NCI-H128 (cell line): ENCODE measurements at regions not wholly inside any gene's neighbourhood (a gene's known extent, or its start where the extent isn't known, plus 50 kb on each side); places are given as distances from the start of the nearest gene placed in this dataset.
"Not testable (repeated sequence)": the region's sequence is repeated elsewhere in the genome, so short reads cannot be mapped to it uniquely, and the experiment has no call there.

Experiments used
- DNase-seq: peaks from one replicate; lab custom pipeline; 2025; ENCODE audit not compliant: unreplicated experiment; lab: John Stamatoyannopoulos, UW

DNA sequence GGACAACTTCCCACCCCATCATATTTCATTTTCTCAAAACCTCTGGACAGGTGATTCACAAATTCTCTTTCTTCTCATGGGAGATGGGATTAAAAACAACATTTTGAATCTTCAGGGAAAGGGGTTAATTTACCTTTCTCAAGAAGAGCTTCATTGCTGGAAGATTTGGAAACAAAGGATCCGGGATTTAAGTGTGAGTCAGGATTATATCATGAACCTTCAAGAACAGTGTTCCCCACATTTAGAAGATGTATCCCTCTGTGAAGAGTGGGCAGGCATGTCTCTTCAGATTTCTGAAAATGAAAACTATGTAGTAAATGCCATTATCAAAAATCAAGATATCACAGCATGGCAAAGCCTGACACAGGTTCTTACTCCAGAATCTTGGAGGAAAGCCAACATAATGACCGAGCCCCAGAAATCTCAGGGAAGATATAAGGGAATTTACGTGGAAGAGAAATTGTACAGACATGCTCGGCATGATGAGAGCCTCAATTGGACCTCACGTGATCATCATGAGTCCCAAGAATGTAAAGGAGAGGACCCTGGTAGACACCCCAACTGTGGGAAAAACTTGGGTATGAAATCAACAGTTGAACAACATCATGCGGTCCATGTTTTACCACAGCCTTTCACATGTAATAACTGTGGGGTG lies 99.5 kb upstream of the GPR39 start:
- not testable (repeated sequence) for DNase-seq

DNA sequence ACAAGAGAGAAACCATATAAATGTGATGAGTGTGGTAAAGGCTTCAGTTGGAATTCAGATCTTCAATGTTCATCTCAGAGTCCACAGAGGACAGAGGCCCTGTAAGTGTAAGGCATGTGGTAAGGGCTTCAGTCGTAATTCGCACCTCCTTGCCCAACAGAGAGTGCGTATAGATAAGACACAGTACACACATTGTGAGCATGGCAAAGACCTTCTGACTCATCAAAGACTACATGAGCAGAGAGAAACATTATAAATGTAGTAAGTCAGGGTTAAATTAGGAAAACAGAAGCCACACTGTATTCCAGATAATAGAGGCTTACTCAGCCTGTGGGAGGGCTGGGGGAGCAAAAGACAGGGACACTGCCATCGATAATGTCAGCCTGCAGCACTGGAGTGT lies 98.1 kb upstream of the GPR39 start:
- DNase-seq: not testable (repeated sequence)

GRCh38 chr2:132324005-132324404 lies 92.6 kb upstream of the GPR39 start:
- not testable (repeated sequence) for DNase-seq

GRCh38 chr2:132332345-132333033 lies 84.1 kb upstream of the GPR39 start:
- DNase-seq: not testable (repeated sequence)

DNA sequence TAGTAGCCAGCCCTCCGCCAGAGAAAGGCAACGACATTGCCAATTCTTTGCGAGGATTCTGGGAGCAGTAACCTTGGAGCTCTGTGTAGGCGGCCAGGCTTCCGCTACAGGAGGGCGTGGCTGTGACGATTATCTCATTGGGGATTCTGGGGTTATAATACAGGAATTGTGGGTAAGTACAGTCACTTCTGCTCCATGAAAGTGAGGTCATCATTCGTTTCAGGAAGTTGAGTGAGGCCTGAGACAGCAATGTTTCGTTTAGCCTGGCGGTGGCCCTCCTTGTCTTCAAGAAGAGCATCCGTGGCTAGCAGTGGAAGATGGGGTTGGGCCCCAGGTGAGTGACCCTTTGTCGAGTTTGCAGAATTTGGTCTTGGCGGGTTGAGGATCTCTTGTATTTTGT lies 79.5 kb upstream of the GPR39 start:
- DNase-seq: not testable (repeated sequence)

GRCh38 chr2:132337844-132338243 lies 78.8 kb upstream of the GPR39 start:
- not testable (repeated sequence) for DNase-seq

GRCh38 chr2:132347041-132347780 lies 69.4 kb upstream of the GPR39 start:
- DNase-seq: peak; percentile 62

GRCh38 chr2:132349092-132349687 lies 67.4 kb upstream of the GPR39 start:
- DNase-seq: not testable (repeated sequence)

DNA sequence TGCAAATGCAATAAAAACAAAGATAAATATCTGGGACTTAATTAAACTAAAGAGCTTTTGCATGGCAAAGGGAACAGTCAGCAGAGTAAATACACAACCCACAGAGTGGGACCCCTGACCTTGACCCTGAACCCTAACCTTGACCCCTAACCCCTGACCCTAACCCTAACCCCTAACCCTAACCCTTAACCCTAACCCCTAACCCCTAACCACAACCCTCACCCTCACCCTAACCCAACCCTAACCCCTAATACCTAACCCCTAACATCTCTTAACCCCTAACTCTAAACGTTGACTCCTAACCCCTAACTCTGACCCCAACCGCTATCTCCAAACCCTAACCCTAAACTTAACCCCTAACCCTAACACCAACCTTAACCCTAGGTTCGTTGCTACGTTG lies 64.9 kb upstream of the GPR39 start:
- DNase-seq: not testable (repeated sequence)

GRCh38 chr2:132352481-132353001 lies 64.1 kb upstream of the GPR39 start:
- DNase-seq: peak; percentile 19

- DNase-seq: not testable (repeated sequence)
Observed at GRCh38 chr2:132353380-132353779, 63.2 kb upstream of the GPR39 start.

- DNase-seq: not testable (repeated sequence)
Observed at GRCh38 chr2:132360964-132361363, 55.6 kb upstream of the GPR39 start.

- DNase-seq: not testable (repeated sequence)
Observed at GRCh38 chr2:132361498-132361897, 55.1 kb upstream of the GPR39 start.

DNA sequence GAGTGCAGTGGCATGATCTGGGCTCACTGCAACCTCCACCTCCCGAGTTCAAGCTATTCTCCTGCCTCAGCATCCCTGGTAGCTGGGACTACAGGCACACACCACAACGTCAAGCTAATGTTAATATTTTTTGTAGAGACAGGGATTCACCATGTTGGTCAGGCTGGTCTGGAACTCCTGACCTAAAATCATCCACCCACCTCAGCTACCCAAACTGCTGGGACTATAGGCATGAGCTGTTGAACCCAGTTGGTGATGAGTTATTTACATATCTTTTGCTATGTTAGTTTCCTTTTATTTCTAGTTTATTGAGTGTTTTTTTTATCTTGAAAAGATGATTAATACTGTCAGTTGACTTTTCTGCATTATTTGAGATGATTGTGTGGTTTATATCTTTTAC lies 53.3 kb upstream of the GPR39 start:
- not testable (repeated sequence) for DNase-seq

DNA sequence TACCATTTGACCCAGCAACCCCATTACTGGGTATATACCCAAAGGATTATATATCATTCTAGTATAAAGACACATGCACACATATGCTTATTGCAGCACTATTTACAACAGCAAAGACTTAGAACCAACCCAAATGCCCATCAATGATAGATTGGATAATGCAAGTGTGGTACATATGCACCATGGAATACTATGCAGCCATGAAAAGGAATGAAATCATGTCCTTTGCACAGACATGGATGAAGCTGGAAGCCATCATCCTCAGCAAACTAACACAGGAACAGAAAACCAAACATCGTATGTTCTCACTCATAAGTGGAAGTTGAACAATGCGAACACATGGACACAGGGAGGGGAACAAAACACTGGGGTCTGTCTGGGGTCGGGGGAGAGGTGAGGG lies 50.6 kb upstream of the GPR39 start:
- not testable (repeated sequence) for DNase-seq

DNA sequence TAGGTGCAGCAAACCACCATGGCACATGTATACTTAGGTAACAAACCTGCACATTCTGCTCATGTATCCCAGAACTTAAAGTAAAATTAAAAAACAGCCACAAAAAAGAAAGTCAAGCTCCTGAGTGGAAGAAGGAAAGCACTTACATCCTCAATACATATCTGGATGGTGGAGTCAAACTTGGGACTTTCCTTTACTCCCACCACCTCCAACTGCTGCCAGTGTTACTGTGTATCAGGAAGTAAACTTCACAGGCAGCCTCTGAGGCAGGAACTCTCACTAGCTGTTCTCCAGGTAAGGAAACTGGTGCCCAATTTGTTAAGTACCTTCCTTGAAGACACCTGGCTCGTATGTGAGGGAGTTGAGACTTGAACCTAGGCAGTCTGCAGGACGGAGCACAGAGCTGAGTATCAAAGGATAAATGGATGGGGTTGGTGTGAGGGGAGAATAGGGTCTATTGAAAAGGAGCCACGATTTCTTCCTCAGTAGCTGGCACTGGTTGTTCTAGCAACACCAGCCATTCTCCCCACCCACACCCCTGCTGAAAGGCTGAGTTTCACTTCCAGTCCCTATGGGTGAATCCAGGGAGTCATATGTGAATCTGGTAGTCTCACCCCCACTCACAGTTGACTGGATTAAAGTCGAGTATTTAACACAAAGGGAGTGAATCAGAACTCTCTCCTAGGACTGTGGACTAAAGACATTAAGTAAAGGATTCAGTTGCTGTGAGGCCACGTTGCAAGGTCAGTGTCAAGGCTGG lies 50.0 kb upstream of the GPR39 start:
- no peak for DNase-seq
